ENCODE measurements at regions not wholly inside any gene's neighbourhood (a gene's known extent, or its start where the extent isn't known, plus 50 kb on each side); places are given as distances from the start of the nearest gene placed in this dataset.

GRCh38 chr4:23234018-23234417 lies 541.3 kb downstream of the GBA3 start:
- Histone ChIP-seq H3K36me3 (ENCODE audit: control insufficient read depth in 5 of 5, insufficient read depth in 5 of 5, low read length in 5 of 5) (no peaks in the 10 kb centered on the region), H3K27ac (ENCODE audit: low read depth, low read length) (no peak overlapping the region), H3K4me3 (ENCODE audit: low read depth in 1 of 5, low read length in 5 of 5) (no peak overlapping the region), H3K4me1 (ENCODE audit: control insufficient read depth in 5 of 5, insufficient read depth in 5 of 5, low read length in 5 of 5) (peaks cover 0 to 18% (median 7%) of the 10 kb centered on the region in 5 donors), H3K9ac (ENCODE audit: low read length in 5 of 5) (no peak overlapping the region), H3K9me3 (ENCODE audit: control insufficient read depth in 5 of 5, low read length in 5 of 5) (no peaks in the 10 kb centered on the region), H3K27me3 (ENCODE audit: control insufficient read depth in 5 of 5, insufficient read depth in 4 of 5, low read length in 5 of 5) (no peaks in the 10 kb centered on the region)

- Histone ChIP-seq H3K9me3 (ENCODE audit: control insufficient read depth in 5 of 5, low read length in 5 of 5) (no peaks in the 10 kb centered on the region), H3K27me3 (ENCODE audit: control insufficient read depth in 5 of 5, insufficient read depth in 4 of 5, low read length in 5 of 5) (no peaks in the 10 kb centered on the region), H3K4me3 (ENCODE audit: low read depth in 1 of 5, low read length in 5 of 5) (no peak overlapping the region), H3K9ac (ENCODE audit: low read length in 5 of 5) (no peak overlapping the region), H3K36me3 (ENCODE audit: control insufficient read depth in 5 of 5, insufficient read depth in 5 of 5, low read length in 5 of 5) (no peaks in the 10 kb centered on the region), H3K27ac (ENCODE audit: low read depth, low read length) (no peak overlapping the region), H3K4me1 (ENCODE audit: control insufficient read depth in 5 of 5, insufficient read depth in 5 of 5, low read length in 5 of 5) (peaks cover 0 to 18% (median 7%) of the 10 kb centered on the region in 5 donors)
Observed at GRCh38 chr4:23233596-23233995, 540.9 kb downstream of the GBA3 start.

- Histone ChIP-seq H3K4me1 (ENCODE audit: control insufficient read depth in 5 of 5, insufficient read depth in 5 of 5, low read length in 5 of 5) (peaks cover 0 to 16% (median 7%) of the 10 kb centered on the region in 5 donors), H3K9ac (ENCODE audit: low read length in 5 of 5) (no peak overlapping the region), H3K4me3 (ENCODE audit: low read depth in 1 of 5, low read length in 5 of 5) (no peak overlapping the region), H3K27ac (ENCODE audit: low read depth, low read length) (no peak overlapping the region), H3K27me3 (ENCODE audit: control insufficient read depth in 5 of 5, insufficient read depth in 4 of 5, low read length in 5 of 5) (no peaks in the 10 kb centered on the region), H3K36me3 (ENCODE audit: control insufficient read depth in 5 of 5, insufficient read depth in 5 of 5, low read length in 5 of 5) (no peaks in the 10 kb centered on the region), H3K9me3 (ENCODE audit: control insufficient read depth in 5 of 5, low read length in 5 of 5) (no peaks in the 10 kb centered on the region)
Observed at GRCh38 chr4:23232987-23233386, 540.2 kb downstream of the GBA3 start.

GRCh38 chr4:23225564-23225963 lies 532.8 kb downstream of the GBA3 start:
- Histone ChIP-seq H3K27ac (ENCODE audit: low read depth, low read length) (no peak overlapping the region), H3K27me3 (ENCODE audit: control insufficient read depth in 5 of 5, insufficient read depth in 4 of 5, low read length in 5 of 5) (no peaks in the 10 kb centered on the region), H3K4me1 (ENCODE audit: control insufficient read depth in 5 of 5, insufficient read depth in 5 of 5, low read length in 5 of 5) (no peaks in the 10 kb centered on the region), H3K4me3 (ENCODE audit: low read depth in 1 of 5, low read length in 5 of 5) (no peak overlapping the region), H3K36me3 (ENCODE audit: control insufficient read depth in 5 of 5, insufficient read depth in 5 of 5, low read length in 5 of 5) (no peaks in the 10 kb centered on the region), H3K9me3 (ENCODE audit: control insufficient read depth in 5 of 5, low read length in 5 of 5) (no peaks in the 10 kb centered on the region), H3K9ac (ENCODE audit: low read length in 5 of 5) (no peak overlapping the region)

- H3K27ac ChIP-seq (ENCODE audit: low read depth, low read length), result no peak overlapping the region
- H3K9me3 ChIP-seq (ENCODE audit: control insufficient read depth in 5 of 5, low read length in 5 of 5), result no peaks in the 10 kb centered on the region
- H3K27me3 ChIP-seq (ENCODE audit: control insufficient read depth in 5 of 5, insufficient read depth in 4 of 5, low read length in 5 of 5), result no peaks in the 10 kb centered on the region
Observed at GRCh38 chr4:23224684-23225420, 532.1 kb downstream of the GBA3 start.

GRCh38 chr4:23220911-23221310 lies 528.2 kb downstream of the GBA3 start:
- H3K27me3 ChIP-seq (ENCODE audit: control insufficient read depth in 5 of 5, insufficient read depth in 4 of 5, low read length in 5 of 5), result no peaks in the 10 kb centered on the region
- H3K4me3 ChIP-seq (ENCODE audit: low read depth in 1 of 5, low read length in 5 of 5), result no peak overlapping the region
- H3K36me3 ChIP-seq (ENCODE audit: control insufficient read depth in 5 of 5, insufficient read depth in 5 of 5, low read length in 5 of 5), result no peaks in the 10 kb centered on the region
- no peaks in the 10 kb centered on the region for H3K9me3 ChIP-seq (ENCODE audit: control insufficient read depth in 5 of 5, low read length in 5 of 5)
- no peaks in the 10 kb centered on the region for H3K4me1 ChIP-seq (ENCODE audit: control insufficient read depth in 5 of 5, insufficient read depth in 5 of 5, low read length in 5 of 5)
- H3K27ac ChIP-seq (ENCODE audit: low read depth, low read length), result no peak overlapping the region
- H3K9ac ChIP-seq (ENCODE audit: low read length in 5 of 5), result no peak overlapping the region

More at GRCh38 chr4:23224684-23225420, 532.1 kb downstream of the GBA3 start:
- Histone ChIP-seq H3K9ac (ENCODE audit: low read length in 5 of 5) (no peak overlapping the region), H3K4me1 (ENCODE audit: control insufficient read depth in 5 of 5, insufficient read depth in 5 of 5, low read length in 5 of 5) (no peaks in the 10 kb centered on the region), H3K4me3 (ENCODE audit: low read depth in 1 of 5, low read length in 5 of 5) (no peak overlapping the region), H3K36me3 (ENCODE audit: control insufficient read depth in 5 of 5, insufficient read depth in 5 of 5, low read length in 5 of 5) (no peaks in the 10 kb centered on the region)

GRCh38 chr4:23219779-23220408 lies 527.2 kb downstream of the GBA3 start:
- Histone ChIP-seq H3K27ac (ENCODE audit: low read depth, low read length) (no peak overlapping the region), H3K4me3 (ENCODE audit: low read depth in 1 of 5, low read length in 5 of 5) (no peak overlapping the region), H3K9ac (ENCODE audit: low read length in 5 of 5) (no peak overlapping the region), H3K9me3 (ENCODE audit: control insufficient read depth in 5 of 5, low read length in 5 of 5) (no peaks in the 10 kb centered on the region), H3K4me1 (ENCODE audit: control insufficient read depth in 5 of 5, insufficient read depth in 5 of 5, low read length in 5 of 5) (no peaks in the 10 kb centered on the region), H3K27me3 (ENCODE audit: control insufficient read depth in 5 of 5, insufficient read depth in 4 of 5, low read length in 5 of 5) (no peaks in the 10 kb centered on the region), H3K36me3 (ENCODE audit: control insufficient read depth in 5 of 5, insufficient read depth in 5 of 5, low read length in 5 of 5) (no peaks in the 10 kb centered on the region)

GRCh38 chr4:23213198-23213597 lies 520.5 kb downstream of the GBA3 start:
- Histone ChIP-seq H3K4me1 (ENCODE audit: control insufficient read depth in 5 of 5, insufficient read depth in 5 of 5, low read length in 5 of 5) (no peaks in the 10 kb centered on the region), H3K27me3 (ENCODE audit: control insufficient read depth in 5 of 5, insufficient read depth in 4 of 5, low read length in 5 of 5) (no peaks in the 10 kb centered on the region), H3K27ac (ENCODE audit: low read depth, low read length) (no peak overlapping the region), H3K36me3 (ENCODE audit: control insufficient read depth in 5 of 5, insufficient read depth in 5 of 5, low read length in 5 of 5) (no peaks in the 10 kb centered on the region), H3K9ac (ENCODE audit: low read length in 5 of 5) (no peak overlapping the region), H3K9me3 (ENCODE audit: control insufficient read depth in 5 of 5, low read length in 5 of 5) (no peaks in the 10 kb centered on the region), H3K4me3 (ENCODE audit: low read depth in 1 of 5, low read length in 5 of 5) (no peak overlapping the region)

GRCh38 chr4:23212558-23212957 lies 519.8 kb downstream of the GBA3 start:
- peaks cover 0 to 2% (median 0%) of the 10 kb centered on the region in 5 donors for H3K9me3 ChIP-seq (ENCODE audit: control insufficient read depth in 5 of 5, low read length in 5 of 5)
- no peak overlapping the region for H3K27ac ChIP-seq (ENCODE audit: low read depth, low read length)
- H3K4me3 ChIP-seq (ENCODE audit: low read depth in 1 of 5, low read length in 5 of 5), result no peak overlapping the region

GRCh38 chr4:23207059-23207458 lies 514.3 kb downstream of the GBA3 start:
- Histone ChIP-seq H3K36me3 (ENCODE audit: control insufficient read depth in 5 of 5, insufficient read depth in 5 of 5, low read length in 5 of 5) (no peaks in the 10 kb centered on the region), H3K4me3 (ENCODE audit: low read depth in 1 of 5, low read length in 5 of 5) (no peak overlapping the region), H3K27me3 (ENCODE audit: control insufficient read depth in 5 of 5, insufficient read depth in 4 of 5, low read length in 5 of 5) (no peaks in the 10 kb centered on the region), H3K9ac (ENCODE audit: low read length in 5 of 5) (no peak overlapping the region), H3K27ac (ENCODE audit: low read depth, low read length) (no peak overlapping the region), H3K4me1 (ENCODE audit: control insufficient read depth in 5 of 5, insufficient read depth in 5 of 5, low read length in 5 of 5) (no peaks in the 10 kb centered on the region), H3K9me3 (ENCODE audit: control insufficient read depth in 5 of 5, low read length in 5 of 5) (peaks cover 0 to 9% (median 3%) of the 10 kb centered on the region in 5 donors)

More at GRCh38 chr4:23212558-23212957, 519.8 kb downstream of the GBA3 start:
- Histone ChIP-seq H3K4me1 (ENCODE audit: control insufficient read depth in 5 of 5, insufficient read depth in 5 of 5, low read length in 5 of 5) (no peaks in the 10 kb centered on the region), H3K9ac (ENCODE audit: low read length in 5 of 5) (no peak overlapping the region), H3K27me3 (ENCODE audit: control insufficient read depth in 5 of 5, insufficient read depth in 4 of 5, low read length in 5 of 5) (no peaks in the 10 kb centered on the region), H3K36me3 (ENCODE audit: control insufficient read depth in 5 of 5, insufficient read depth in 5 of 5, low read length in 5 of 5) (no peaks in the 10 kb centered on the region)
